ENCODE measurements at regions not wholly inside any gene's neighbourhood (a gene's known extent, or its start where the extent isn't known, plus 50 kb on each side); places are given as distances from the start of the nearest gene placed in this dataset.
A peak's percentile ranks its signal among the peaks of the same experiment; 100 is the strongest.
"Not testable (repeated sequence)": the region's sequence is repeated elsewhere in the genome, so short reads cannot be mapped to it uniquely, and the experiment has no call there.

GRCh38 chr3:11909726-11910125, 63.0 kb upstream of the TAMM41 start:
- WGBS: 91% methylated on average over 4 of the region's 4 CpGs
- no peak overlapping the region for H3K4me3 ChIP-seq (ENCODE audit: low read length)
- H3K27ac ChIP-seq (ENCODE audit: low read depth, low read length): no peak overlapping the region
- H3K27me3 ChIP-seq (ENCODE audit: insufficient read depth, low read length): no peaks in the 10 kb centered on the region
- H3K4me1 ChIP-seq (ENCODE audit: insufficient read depth, low read length): no peaks in the 10 kb centered on the region
- H3K36me3 ChIP-seq (ENCODE audit: insufficient read depth, low read length): no peaks in the 10 kb centered on the region
- H3K9ac ChIP-seq (ENCODE audit: low read depth, low read length): no peak overlapping the region
- no peaks in the 10 kb centered on the region for H3K9me3 ChIP-seq (ENCODE audit: insufficient read depth, low read depth, low read length)

GRCh38 chr3:11910216-11910930, 63.7 kb upstream of the TAMM41 start:
- H3K9me3 ChIP-seq (ENCODE audit: insufficient read depth, low read depth, low read length); H3K27ac ChIP-seq (ENCODE audit: low read depth, low read length); H3K4me1 ChIP-seq (ENCODE audit: insufficient read depth, low read length); H3K36me3 ChIP-seq (ENCODE audit: insufficient read depth, low read length); H3K27me3 ChIP-seq (ENCODE audit: insufficient read depth, low read length); H3K9ac ChIP-seq (ENCODE audit: low read depth, low read length); H3K4me3 ChIP-seq (ENCODE audit: low read length): not testable (repeated sequence)
- 94% methylated on average over 5 of the region's 5 CpGs for WGBS

DNA sequence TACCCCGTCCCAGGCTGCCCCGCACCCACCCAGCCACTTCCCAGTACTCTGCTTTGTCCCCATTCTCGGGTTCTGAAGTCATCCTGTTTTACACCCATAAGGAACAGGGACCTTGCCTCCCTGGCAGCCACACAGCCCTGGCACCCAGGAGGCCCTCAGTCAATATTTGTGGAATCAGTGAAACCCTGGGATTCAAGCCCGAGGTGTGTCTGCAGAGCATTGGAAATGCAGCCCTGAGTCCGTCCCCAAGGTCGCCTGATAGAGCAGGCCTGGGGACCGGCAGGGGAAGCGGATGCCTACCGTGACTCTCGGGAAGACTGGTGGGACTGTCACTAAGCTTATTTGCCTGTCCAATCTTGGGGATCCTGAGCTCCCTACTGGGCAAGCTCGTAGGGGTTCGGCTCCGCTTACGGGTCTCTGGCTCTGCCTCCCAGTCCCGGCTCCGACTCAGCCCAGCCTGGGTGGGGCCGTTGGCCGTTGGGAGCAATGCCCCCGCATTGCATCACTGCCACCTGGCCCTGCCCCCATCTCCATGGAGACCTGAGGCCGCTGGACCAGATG, 64.4 kb upstream of the TAMM41 start:
- Histone ChIP-seq H3K4me3 (ENCODE audit: low read length) (peak overlapping the region; percentile 34; the same call in 1 of the 2 replicates), H3K36me3 (ENCODE audit: insufficient read depth, low read length) (no peaks in the 10 kb centered on the region), H3K9me3 (ENCODE audit: insufficient read depth, low read depth, low read length) (no peaks in the 10 kb centered on the region), H3K27ac (ENCODE audit: low read depth, low read length) (no peak overlapping the region), H3K4me1 (ENCODE audit: insufficient read depth, low read length) (no peaks in the 10 kb centered on the region), H3K27me3 (ENCODE audit: insufficient read depth, low read length) (no peaks in the 10 kb centered on the region), H3K9ac (ENCODE audit: low read depth, low read length) (no peak overlapping the region)
- WGBS: 92% methylated on average over 20 of the region's 20 CpGs

GRCh38 chr3:11911887-11912286, 65.2 kb upstream of the TAMM41 start:
- H3K27ac ChIP-seq (ENCODE audit: low read depth, low read length); H3K4me1 ChIP-seq (ENCODE audit: insufficient read depth, low read length); H3K9ac ChIP-seq (ENCODE audit: low read depth, low read length); H3K4me3 ChIP-seq (ENCODE audit: low read length); H3K36me3 ChIP-seq (ENCODE audit: insufficient read depth, low read length); H3K9me3 ChIP-seq (ENCODE audit: insufficient read depth, low read depth, low read length); H3K27me3 ChIP-seq (ENCODE audit: insufficient read depth, low read length): not testable (repeated sequence)
- WGBS: 87% methylated on average over 10 of the region's 10 CpGs

DNA sequence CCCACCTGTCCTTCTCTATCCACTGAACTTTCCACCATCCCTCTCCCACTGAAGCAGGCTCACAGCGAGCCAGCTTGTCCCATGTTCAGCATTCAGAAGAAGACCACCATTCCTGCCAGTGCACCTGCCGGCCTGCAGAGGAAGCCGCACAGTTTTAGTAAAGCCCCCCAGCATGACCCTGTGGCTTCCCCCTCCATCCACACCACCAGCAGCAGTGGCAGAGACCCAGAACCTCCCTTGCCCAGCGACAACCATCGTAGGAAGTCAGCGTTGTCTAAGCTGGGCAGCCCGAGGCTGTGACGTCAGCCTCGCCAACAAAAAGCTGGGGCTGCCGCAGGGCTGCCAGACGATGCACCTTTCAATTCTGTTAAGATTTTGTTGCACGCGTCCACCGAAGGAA, 66.6 kb upstream of the TAMM41 start:
- H3K4me1 ChIP-seq (ENCODE audit: insufficient read depth, low read length): no peaks in the 10 kb centered on the region
- WGBS: 89% methylated on average over 14 of the region's 14 CpGs
- H3K9ac ChIP-seq (ENCODE audit: low read depth, low read length): no peak overlapping the region
- H3K4me3 ChIP-seq (ENCODE audit: low read length): no peak overlapping the region
- no peaks in the 10 kb centered on the region for H3K36me3 ChIP-seq (ENCODE audit: insufficient read depth, low read length)
- no peaks in the 10 kb centered on the region for H3K9me3 ChIP-seq (ENCODE audit: insufficient read depth, low read depth, low read length)
- no peaks in the 10 kb centered on the region for H3K27me3 ChIP-seq (ENCODE audit: insufficient read depth, low read length)
- H3K27ac ChIP-seq (ENCODE audit: low read depth, low read length): no peak overlapping the region

- WGBS: 93% methylated on average over 9 of the region's 9 CpGs
- 0 out of 2 replicates have a peak, but pooled peaks cover under 1% of the 10 kb centered on the region for H3K4me1 ChIP-seq (ENCODE audit: insufficient read depth, low read length)
- H3K9ac ChIP-seq (ENCODE audit: low read depth, low read length): no peak overlapping the region
- H3K27me3 ChIP-seq (ENCODE audit: insufficient read depth, low read length): no peaks in the 10 kb centered on the region
- H3K4me3 ChIP-seq (ENCODE audit: low read length): no peak overlapping the region
- no peak overlapping the region for H3K27ac ChIP-seq (ENCODE audit: low read depth, low read length)
- H3K36me3 ChIP-seq (ENCODE audit: insufficient read depth, low read length): no peaks in the 10 kb centered on the region
- H3K9me3 ChIP-seq (ENCODE audit: insufficient read depth, low read depth, low read length): no peaks in the 10 kb centered on the region
Observed at GRCh38 chr3:11914041-11914440, 67.4 kb upstream of the TAMM41 start.

DNA sequence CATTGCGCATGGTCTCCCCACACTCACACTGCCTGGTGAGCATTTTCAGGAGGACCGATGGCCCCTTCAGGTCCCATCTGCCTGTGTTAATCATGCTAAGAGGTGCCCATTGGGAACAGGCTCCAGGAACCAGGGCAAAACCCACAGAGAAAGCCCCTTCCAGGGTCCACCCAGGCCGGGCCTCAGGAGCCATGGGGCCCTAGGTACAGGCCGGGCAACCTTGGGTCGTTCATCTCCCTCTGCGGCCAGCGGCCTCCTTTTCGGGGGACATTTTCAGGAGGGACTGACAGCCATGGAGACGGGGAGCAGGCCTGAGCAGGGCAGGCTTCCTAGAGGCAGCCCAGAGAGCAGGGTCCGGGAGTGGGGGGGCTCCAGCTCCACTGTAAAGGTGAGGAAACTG, 68.0 kb upstream of the TAMM41 start:
- H3K9ac ChIP-seq (ENCODE audit: low read depth, low read length): no peak overlapping the region

GRCh38 chr3:11915621-11916424, 69.1 kb upstream of the TAMM41 start:
- no peaks in the 10 kb centered on the region for H3K36me3 ChIP-seq (ENCODE audit: insufficient read depth, low read length)
- H3K27ac ChIP-seq (ENCODE audit: low read depth, low read length): no peak overlapping the region
- no peak overlapping the region for H3K9ac ChIP-seq (ENCODE audit: low read depth, low read length)
- H3K4me3 ChIP-seq (ENCODE audit: low read length): no peak overlapping the region
- no peaks in the 10 kb centered on the region for H3K9me3 ChIP-seq (ENCODE audit: insufficient read depth, low read depth, low read length)
- WGBS: 75% methylated on average over 11 of the region's 11 CpGs
- no peaks in the 10 kb centered on the region for H3K27me3 ChIP-seq (ENCODE audit: insufficient read depth, low read length)
- 0 out of 2 replicates have a peak, but pooled peaks cover 6% of the 10 kb centered on the region for H3K4me1 ChIP-seq (ENCODE audit: insufficient read depth, low read length)

More for the DNA sequence above, 68.0 kb upstream of the TAMM41 start:
- Histone ChIP-seq H3K36me3 (ENCODE audit: insufficient read depth, low read length) (no peaks in the 10 kb centered on the region), H3K4me1 (ENCODE audit: insufficient read depth, low read length) (0 out of 2 replicates have a peak, but pooled peaks cover 6% of the 10 kb centered on the region), H3K27me3 (ENCODE audit: insufficient read depth, low read length) (no peaks in the 10 kb centered on the region), H3K4me3 (ENCODE audit: low read length) (no peak overlapping the region), H3K9me3 (ENCODE audit: insufficient read depth, low read depth, low read length) (no peaks in the 10 kb centered on the region), H3K27ac (ENCODE audit: low read depth, low read length) (no peak overlapping the region)
- 92% methylated on average over 10 of the region's 10 CpGs for WGBS

DNA sequence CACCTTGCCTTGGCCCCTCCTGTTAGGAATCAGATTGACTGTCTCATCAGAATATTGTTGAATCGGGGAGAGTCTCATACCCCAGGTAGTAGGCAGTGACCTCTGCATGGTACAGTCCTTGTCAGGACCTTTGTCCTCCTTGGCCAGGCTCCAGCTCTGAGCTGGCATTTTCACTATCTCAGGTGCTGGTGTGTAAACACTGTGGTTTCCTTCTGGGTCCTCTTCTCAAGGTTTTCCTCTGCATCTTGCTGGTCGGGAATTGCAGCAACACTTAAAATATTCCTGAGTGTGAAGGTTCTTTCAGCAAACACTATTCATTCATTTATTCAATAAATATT, 69.7 kb upstream of the TAMM41 start:
- 83% methylated on average over 2 of the region's 2 CpGs for WGBS
- H3K9ac ChIP-seq (ENCODE audit: low read depth, low read length); H3K4me1 ChIP-seq (ENCODE audit: insufficient read depth, low read length); H3K9me3 ChIP-seq (ENCODE audit: insufficient read depth, low read depth, low read length); H3K36me3 ChIP-seq (ENCODE audit: insufficient read depth, low read length); H3K4me3 ChIP-seq (ENCODE audit: low read length); H3K27ac ChIP-seq (ENCODE audit: low read depth, low read length); H3K27me3 ChIP-seq (ENCODE audit: insufficient read depth, low read length): not testable (repeated sequence)

DNA sequence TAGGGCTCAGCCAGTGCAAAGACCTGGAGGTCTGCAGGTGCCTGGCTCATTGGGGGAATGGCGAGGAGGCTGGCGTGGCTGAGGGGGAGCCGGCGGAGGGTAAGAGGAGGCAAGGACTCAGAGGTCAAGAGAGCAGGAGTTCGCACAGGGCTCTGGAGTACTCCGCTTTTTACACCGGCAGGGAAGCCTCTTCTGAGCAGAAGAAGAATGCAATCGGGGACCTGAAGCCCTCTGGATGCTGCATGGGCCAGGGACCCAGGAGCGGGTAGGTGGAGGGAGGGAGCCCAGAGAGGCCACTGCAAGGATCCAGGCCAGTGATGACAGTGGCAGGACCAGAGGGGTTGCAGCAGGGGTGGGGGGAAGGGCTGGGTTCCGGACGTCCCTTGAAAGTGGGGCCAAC, 70.4 kb upstream of the TAMM41 start:
- WGBS: 95% methylated on average over 11 of the region's 11 CpGs
- H3K36me3 ChIP-seq (ENCODE audit: insufficient read depth, low read length): no peaks in the 10 kb centered on the region

GRCh38 chr3:11919390-11919789, 72.7 kb upstream of the TAMM41 start:
- Histone ChIP-seq H3K9ac (ENCODE audit: low read depth, low read length) (no peak overlapping the region), H3K4me1 (ENCODE audit: insufficient read depth, low read length) (peaks cover 9% of the 10 kb centered on the region), H3K27ac (ENCODE audit: low read depth, low read length) (no peak overlapping the region), H3K4me3 (ENCODE audit: low read length) (no peak overlapping the region), H3K36me3 (ENCODE audit: insufficient read depth, low read length) (no peaks in the 10 kb centered on the region), H3K9me3 (ENCODE audit: insufficient read depth, low read depth, low read length) (no peaks in the 10 kb centered on the region), H3K27me3 (ENCODE audit: insufficient read depth, low read length) (no peaks in the 10 kb centered on the region)
- 55% methylated on average over 7 of the region's 7 CpGs for WGBS

More for the DNA sequence above, 70.4 kb upstream of the TAMM41 start:
- Histone ChIP-seq H3K27me3 (ENCODE audit: insufficient read depth, low read length) (no peaks in the 10 kb centered on the region), H3K4me1 (ENCODE audit: insufficient read depth, low read length) (0 out of 2 replicates have a peak, but pooled peaks cover 6% of the 10 kb centered on the region), H3K9ac (ENCODE audit: low read depth, low read length) (no peak overlapping the region), H3K9me3 (ENCODE audit: insufficient read depth, low read depth, low read length) (no peaks in the 10 kb centered on the region), H3K27ac (ENCODE audit: low read depth, low read length) (no peak overlapping the region), H3K4me3 (ENCODE audit: low read length) (no peak overlapping the region)

All from HUES64 (cell line).